ENCODE measurements at regions not wholly inside any gene's neighbourhood (a gene's known extent, or its start where the extent isn't known, plus 50 kb on each side); places are given as distances from the start of the nearest gene placed in this dataset.

DNA sequence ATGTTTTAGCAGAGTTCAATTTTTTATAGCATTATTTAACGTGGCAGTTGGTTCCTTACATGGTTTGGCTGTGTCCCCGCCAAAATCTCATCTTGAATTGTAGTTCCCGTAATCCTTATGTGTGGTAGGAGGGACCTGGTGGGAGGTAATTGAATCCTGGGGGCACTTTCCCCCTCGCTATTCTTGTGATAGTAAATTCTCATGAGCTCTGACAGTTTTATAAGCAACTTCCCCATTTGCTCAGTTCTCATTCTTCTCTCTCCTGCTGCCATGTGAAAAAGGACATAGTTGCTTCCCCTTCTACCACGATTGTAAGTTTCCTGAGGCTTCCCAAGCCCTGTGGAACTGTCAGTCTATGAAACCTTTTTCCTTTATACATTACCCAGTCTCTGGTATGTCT is 329.5 kb downstream of the GRIA2 start:
- TF ChIP-seq, protein P1, sequence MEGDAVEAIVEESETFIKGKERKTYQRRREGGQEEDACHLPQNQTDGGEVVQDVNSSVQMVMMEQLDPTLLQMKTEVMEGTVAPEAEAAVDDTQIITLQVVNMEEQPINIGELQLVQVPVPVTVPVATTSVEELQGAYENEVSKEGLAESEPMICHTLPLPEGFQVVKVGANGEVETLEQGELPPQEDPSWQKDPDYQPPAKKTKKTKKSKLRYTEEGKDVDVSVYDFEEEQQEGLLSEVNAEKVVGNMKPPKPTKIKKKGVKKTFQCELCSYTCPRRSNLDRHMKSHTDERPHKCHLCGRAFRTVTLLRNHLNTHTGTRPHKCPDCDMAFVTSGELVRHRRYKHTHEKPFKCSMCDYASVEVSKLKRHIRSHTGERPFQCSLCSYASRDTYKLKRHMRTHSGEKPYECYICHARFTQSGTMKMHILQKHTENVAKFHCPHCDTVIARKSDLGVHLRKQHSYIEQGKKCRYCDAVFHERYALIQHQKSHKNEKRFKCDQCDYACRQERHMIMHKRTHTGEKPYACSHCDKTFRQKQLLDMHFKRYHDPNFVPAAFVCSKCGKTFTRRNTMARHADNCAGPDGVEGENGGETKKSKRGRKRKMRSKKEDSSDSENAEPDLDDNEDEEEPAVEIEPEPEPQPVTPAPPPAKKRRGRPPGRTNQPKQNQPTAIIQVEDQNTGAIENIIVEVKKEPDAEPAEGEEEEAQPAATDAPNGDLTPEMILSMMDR (conservative IDR thresholded peaks at IDR 0.05 in 1 of 2, IDR thresholded peaks at IDR 0.05 in 1 of 2; ENCODE audit: extremely low read depth in 1 of 2, insufficient read depth in 1 of 2, low read depth in 1 of 2, low read length in 2 of 2): no peak
- no peak for TF ChIP-seq EZH2 (IDR thresholded peaks at IDR 0.05; ENCODE audit: borderline replicate concordance, low read length)

All from mammary epithelial cell (primary cell).